ENCODE measurements at regions not wholly inside any gene's neighbourhood (a gene's known extent, or its start where the extent isn't known, plus 50 kb on each side); places are given as distances from the start of the nearest gene placed in this dataset.

GRCh38 chr9:105148328-105149006 lies 96.0 kb upstream of the SLC44A1 start:
- DNase-seq: no peak

GRCh38 chr9:105150991-105151685 lies 93.3 kb upstream of the SLC44A1 start:
- DNase-seq: no peak

GRCh38 chr9:105151686-105151995 lies 92.8 kb upstream of the SLC44A1 start:
- DNase-seq: no peak

GRCh38 chr9:105154723-105155191 lies 89.7 kb upstream of the SLC44A1 start:
- no peak for DNase-seq

GRCh38 chr9:105157171-105157583 lies 87.3 kb upstream of the SLC44A1 start:
- DNase-seq: no peak

- no peak for DNase-seq
Observed at GRCh38 chr9:105158020-105158419, 86.4 kb upstream of the SLC44A1 start.

- no peak for DNase-seq
Observed at GRCh38 chr9:105158898-105159297, 85.6 kb upstream of the SLC44A1 start.

GRCh38 chr9:105168870-105169319 lies 75.6 kb upstream of the SLC44A1 start:
- no peak for DNase-seq

- no peak for DNase-seq
Observed at GRCh38 chr9:105171076-105171475, 73.4 kb upstream of the SLC44A1 start.

GRCh38 chr9:105171589-105171988 lies 72.9 kb upstream of the SLC44A1 start:
- no peak for DNase-seq

GRCh38 chr9:105172436-105172835 lies 72.0 kb upstream of the SLC44A1 start:
- no peak for DNase-seq

- DNase-seq: no peak
Observed at GRCh38 chr9:105173306-105173705, 71.1 kb upstream of the SLC44A1 start.

GRCh38 chr9:105173826-105174225 lies 70.6 kb upstream of the SLC44A1 start:
- DNase-seq: no peak

GRCh38 chr9:105176194-105176593 lies 68.3 kb upstream of the SLC44A1 start:
- DNase-seq: no peak

GRCh38 chr9:105178076-105178475 lies 66.4 kb upstream of the SLC44A1 start:
- no peak for DNase-seq

GRCh38 chr9:105187781-105188180 lies 56.7 kb upstream of the SLC44A1 start:
- no peak for DNase-seq

GRCh38 chr9:105188746-105189145 lies 55.7 kb upstream of the SLC44A1 start:
- no peak for DNase-seq

GRCh38 chr9:105191508-105192121 lies 52.8 kb upstream of the SLC44A1 start:
- no peak for DNase-seq

- no peak for DNase-seq
Observed at GRCh38 chr9:105193560-105193959, 50.9 kb upstream of the SLC44A1 start.

- no peak for DNase-seq
Observed at GRCh38 chr9:105194234-105194633, 50.2 kb upstream of the SLC44A1 start.
